Spleen (tissue), 11 donors: ENCODE measurements at regions not wholly inside any gene's neighbourhood (a gene's known extent, or its start where the extent isn't known, plus 50 kb on each side); places are given as distances from the start of the nearest gene placed in this dataset.

Source experiments
- DNase-seq: peaks from one replicate; pipeline ENCODE4 v3.0.0-alpha.2; 2020
- H3K27ac ChIP-seq, 8 donors: fragments of 200-600 bp; sonication (generic) in 7 of 8; 1 replicate in 4 of 8; 2 replicates in 4 of 8; pipeline versions ENCODE4 v1.5.0 to v1.8.0; 2016 to 2021; ENCODE audit warnings: inconsistent platforms in 4 of 8, mild to moderate bottlenecking in 4 of 8, moderate library complexity in 1 of 8
- H3K27me3 ChIP-seq, 7 donors: fragments of 200-600 bp; sonication (generic) in 6 of 7; replicated peaks in 1 of 7; 1 replicate in 4 of 7; 2 replicates in 3 of 7; pipeline versions ENCODE4 v1.5.0 to v1.8.0; 2016 to 2021; ENCODE audit warnings: inconsistent platforms in 3 of 7, mild to moderate bottlenecking in 1 of 7
- H3K36me3 ChIP-seq, 6 donors: fragments of 200-600 bp; sonication (generic) in 5 of 6; 1 replicate in 4 of 6; 2 replicates in 2 of 6; pipeline versions ENCODE4 v1.5.0 to v1.8.0; 2016 to 2021; ENCODE audit warnings: inconsistent platforms in 2 of 6
- H3K4me1 ChIP-seq, 6 donors: fragments of 200-600 bp; sonication (generic) in 5 of 6; 1 replicate in 3 of 6; 2 replicates in 3 of 6; pipeline versions ENCODE4 v1.5.0 to v1.8.0; 2016 to 2021; ENCODE audit warnings: inconsistent platforms in 3 of 6
- H3K4me3 ChIP-seq, 8 donors: fragments of 200-600 bp; sonication (generic) in 7 of 8; 1 replicate in 4 of 8; 2 replicates in 4 of 8; pipeline versions ENCODE4 v1.5.0 to v1.8.0; 2016 to 2021; ENCODE audit warnings: inconsistent platforms in 4 of 8, mild to moderate bottlenecking in 4 of 8, moderate library complexity in 2 of 8
- H3K9me3 ChIP-seq, 8 donors: fragments of 200-600 bp; sonication (generic) in 7 of 8; 1 replicate in 4 of 8; 2 replicates in 4 of 8; pipeline versions ENCODE4 v1.5.0 to v1.8.0; 2016 to 2021; ENCODE audit warnings: inconsistent platforms in 4 of 8
- POLR2A ChIP-seq, 3 donors: fragments of 450-650 bp; IDR thresholded peaks; one replicate each; pipeline ENCODE4 v1.5.1; 2017; ENCODE audit warnings: antibody characterized with exemption in 3 of 3, mild to moderate bottlenecking in 1 of 3
- POLR2AphosphoS5 ChIP-seq, 3 donors: sonication (generic); formaldehyde crosslinking; IDR thresholded peaks; one replicate each; pipeline ENCODE4 v1.5.1; 2017; ENCODE audit warnings: antibody characterized with exemption in 3 of 3
- WGBS, 5 donors: extraction: QIAGEN DNeasy Blood & Tissue Kit in 3 of 5; methylation state at CpG; one replicate each; pipeline versions ENCODE4 v1.1.5 to v1.1.7; 2013 to 2018; 5-methylcytosine and 5-hydroxymethylcytosine counted together
- intact Hi-C: fragments of 100-400 bp; cut with DNase I; formaldehyde crosslinking; loops from one replicate; pipeline ENCODE4 v1.15.0; 2023; ENCODE audit warnings: low total_unique reads
- TF ChIP-seq, protein P1 (sequence below), 11 experiments: fragments of 200-600 bp in 7 of 11; fragments of 450-650 bp in 4 of 11; sonication (generic) in 4 of 11; IDR thresholded peaks in 8 of 11; conservative IDR thresholded peaks in 3 of 11; 1 replicate in 7 of 11; 2 replicates in 4 of 11; pipeline versions ENCODE4 v1.4.0 to v1.8.0; 2016 to 2021; ENCODE audit warnings: antibody characterized with exemption in 11 of 11, inconsistent platforms in 4 of 11, mild to moderate bottlenecking in 1 of 11
- donor health status: healthy with polysubstance abuse.
- donor health status: DM: no; HTN: no; CAD: no; lungs with moderate emphysema.
- donor health status: DM: no; HTN: no; CAD: no.
- donor health status: Bipolar disorder and iron deficiency.
- donor health status: healthy.
- donor health status: DM: no; HTN: no; CAD: no.
- donor health status: DM: yes; HTN: yes; CAD: no.

DNA sequence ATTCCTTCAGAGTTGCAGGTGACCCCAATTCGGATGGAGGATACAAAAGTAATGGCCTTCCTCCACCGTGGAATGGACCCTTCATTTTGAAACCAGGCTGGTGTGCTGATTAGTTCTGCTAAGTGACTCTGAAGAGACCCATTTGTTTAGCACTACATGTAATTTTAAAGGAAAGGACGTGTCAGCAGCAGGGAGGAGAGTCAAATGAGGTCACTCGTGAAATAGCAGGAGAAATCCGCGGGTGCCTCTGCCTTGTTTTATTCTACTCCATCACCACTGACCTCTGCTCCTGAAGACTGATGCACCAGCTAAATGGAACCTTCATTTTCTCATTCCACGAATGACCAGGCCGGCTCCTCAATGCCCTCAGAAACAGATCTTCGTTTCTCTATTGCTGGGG is 589.2 kb downstream of the CDH11 start:
- Histone ChIP-seq H3K36me3 (no peaks in the 10 kb centered on the region), H3K9me3 (peaks cover 0 to 19% (median 2%) of the 10 kb centered on the region in 8 donors), H3K4me3 (no peak overlapping the region), H3K27me3 (no peaks in the 10 kb centered on the region), H3K4me1 (no peaks in the 10 kb centered on the region), H3K27ac (no peak overlapping the region)
- intact Hi-C loops: no loop called here
- DNase-seq: no peak
- WGBS, 5 donors: 68 to 73% (median 70%) methylated on average over 9 of the region's 9 CpGs
- TF ChIP-seq, protein P1, sequence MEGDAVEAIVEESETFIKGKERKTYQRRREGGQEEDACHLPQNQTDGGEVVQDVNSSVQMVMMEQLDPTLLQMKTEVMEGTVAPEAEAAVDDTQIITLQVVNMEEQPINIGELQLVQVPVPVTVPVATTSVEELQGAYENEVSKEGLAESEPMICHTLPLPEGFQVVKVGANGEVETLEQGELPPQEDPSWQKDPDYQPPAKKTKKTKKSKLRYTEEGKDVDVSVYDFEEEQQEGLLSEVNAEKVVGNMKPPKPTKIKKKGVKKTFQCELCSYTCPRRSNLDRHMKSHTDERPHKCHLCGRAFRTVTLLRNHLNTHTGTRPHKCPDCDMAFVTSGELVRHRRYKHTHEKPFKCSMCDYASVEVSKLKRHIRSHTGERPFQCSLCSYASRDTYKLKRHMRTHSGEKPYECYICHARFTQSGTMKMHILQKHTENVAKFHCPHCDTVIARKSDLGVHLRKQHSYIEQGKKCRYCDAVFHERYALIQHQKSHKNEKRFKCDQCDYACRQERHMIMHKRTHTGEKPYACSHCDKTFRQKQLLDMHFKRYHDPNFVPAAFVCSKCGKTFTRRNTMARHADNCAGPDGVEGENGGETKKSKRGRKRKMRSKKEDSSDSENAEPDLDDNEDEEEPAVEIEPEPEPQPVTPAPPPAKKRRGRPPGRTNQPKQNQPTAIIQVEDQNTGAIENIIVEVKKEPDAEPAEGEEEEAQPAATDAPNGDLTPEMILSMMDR (IDR thresholded peaks at IDR 0.05 in 8 of 11, conservative IDR thresholded peaks at IDR 0.05 in 3 of 11): no peak
- TF ChIP-seq POLR2AphosphoS5 (IDR thresholded peaks at IDR 0.05) (no peak), POLR2A (IDR thresholded peaks at IDR 0.05) (no peak)

GRCh38 chr16:64532117-64532516 is 589.7 kb downstream of the CDH11 start:
- Histone ChIP-seq H3K27ac (no peak overlapping the region), H3K4me3 (no peak overlapping the region), H3K27me3 (no peaks in the 10 kb centered on the region), H3K36me3 (no peaks in the 10 kb centered on the region), H3K4me1 (no peaks in the 10 kb centered on the region), H3K9me3 (peaks cover 0 to 19% (median 2%) of the 10 kb centered on the region in 8 donors)
- intact Hi-C loops: no loop called here
- TF ChIP-seq, protein P1 (IDR thresholded peaks at IDR 0.05 in 8 of 11, conservative IDR thresholded peaks at IDR 0.05 in 3 of 11): no peak
- no peak for TF ChIP-seq POLR2A (IDR thresholded peaks at IDR 0.05)
- TF ChIP-seq POLR2AphosphoS5 (IDR thresholded peaks at IDR 0.05): no peak
- no peak for DNase-seq
- 50 to 75% (median 71%) methylated on average over 3 of the region's 3 CpGs for WGBS, 5 donors

DNA sequence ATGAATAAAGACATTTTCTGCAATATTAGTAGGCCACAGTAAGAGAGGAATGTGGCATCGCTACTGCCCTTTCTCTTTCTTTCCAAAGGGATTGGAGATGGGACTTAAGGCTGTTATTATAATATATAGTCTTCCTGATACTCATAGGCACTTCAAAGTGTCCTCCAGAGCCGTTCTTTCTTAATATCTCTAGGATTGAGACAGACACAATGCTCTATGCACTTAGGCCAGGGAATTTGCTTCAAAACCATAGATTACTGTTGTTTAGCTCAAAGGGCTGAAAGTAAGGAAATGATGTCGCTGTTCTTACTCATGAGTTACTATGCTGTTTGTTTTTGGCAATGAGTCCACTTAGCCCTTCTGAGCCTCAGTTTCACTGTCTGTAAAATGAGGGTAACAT is 590.5 kb downstream of the CDH11 start:
- WGBS, 5 donors: 58 to 77% (median 71%) methylated on average over 3 of the region's 3 CpGs
- H3K27ac ChIP-seq: no peak overlapping the region
- DNase-seq: no peak
- no peaks in the 10 kb centered on the region for H3K36me3 ChIP-seq
- peaks cover 0 to 19% (median 2%) of the 10 kb centered on the region in 8 donors for H3K9me3 ChIP-seq
- no peaks in the 10 kb centered on the region for H3K4me1 ChIP-seq
- intact Hi-C loops: no loop called here
- H3K27me3 ChIP-seq: no peaks in the 10 kb centered on the region
- H3K4me3 ChIP-seq: no peak overlapping the region
- TF ChIP-seq, protein P1 (IDR thresholded peaks at IDR 0.05 in 8 of 11, conservative IDR thresholded peaks at IDR 0.05 in 3 of 11): no peak
- TF ChIP-seq POLR2A (IDR thresholded peaks at IDR 0.05) (no peak), POLR2AphosphoS5 (IDR thresholded peaks at IDR 0.05) (no peak)

GRCh38 chr16:64522548-64522947 is 599.3 kb downstream of the CDH11 start:
- H3K27ac ChIP-seq: no peak overlapping the region
- no peak for TF ChIP-seq POLR2A (IDR thresholded peaks at IDR 0.05)
- TF ChIP-seq, protein P1 (IDR thresholded peaks at IDR 0.05 in 8 of 11, conservative IDR thresholded peaks at IDR 0.05 in 3 of 11): no peak
- TF ChIP-seq POLR2AphosphoS5 (IDR thresholded peaks at IDR 0.05): no peak
- no peaks in the 10 kb centered on the region for H3K36me3 ChIP-seq
- no peaks in the 10 kb centered on the region for H3K4me1 ChIP-seq
- no peak for DNase-seq
- no peak overlapping the region for H3K4me3 ChIP-seq
- H3K27me3 ChIP-seq: no peaks in the 10 kb centered on the region
- H3K9me3 ChIP-seq: peaks cover 0 to 9% (median under 1%) of the 10 kb centered on the region in 8 donors
- intact Hi-C loops: no loop called here
